ENCODE measurements at regions not wholly inside any gene's neighbourhood (a gene's known extent, or its start where the extent isn't known, plus 50 kb on each side); places are given as distances from the start of the nearest gene placed in this dataset.

GRCh38 chr1:195594322-195594721 lies 1013.9 kb downstream of the KCNT2 start:
- no TSS peak for BruUV-seq (replicated peaks)
- peaks cover 0 to 15% of the 10 kb centered on the region in 2 experiments; a peak in 2 of 4 replicates for H3K4me1 ChIP-seq (ENCODE audit: control insufficient read depth in 1 of 2, insufficient read depth in 2 of 2, low read length in 2 of 2)
- no peak for DNase-seq (ENCODE audit: low read depth, low spot score)
- no peak overlapping the region for H3K4me2 ChIP-seq (ENCODE audit: low read length)
- H3K27me3 ChIP-seq (ENCODE audit: insufficient read depth, low read length): no peaks in the 10 kb centered on the region
- no peak overlapping the region for H3K9ac ChIP-seq (ENCODE audit: low read length)
- TF ChIP-seq CEBPB (IDR thresholded peaks at IDR 0.05; ENCODE audit: low read depth) (no peak), RAD21 (IDR thresholded peaks at IDR 0.05; ENCODE audit: low read depth) (no peak), SP1 (IDR thresholded peaks at IDR 0.05; ENCODE audit: low read depth) (no peak), CBX3 (IDR thresholded peaks at IDR 0.05; ENCODE audit: low read depth) (no peak), EZH2 (IDR thresholded peaks at IDR 0.05) (no peak), REST (IDR thresholded peaks at IDR 0.05; ENCODE audit: low read depth) (no peak), POLR2A (IDR thresholded peaks at IDR 0.05; ENCODE audit: borderline replicate concordance, extremely low read depth, insufficient read depth, insufficient read length) (no peak), YY1 (IDR thresholded peaks at IDR 0.05; ENCODE audit: extremely low read depth, insufficient replicate concordance, low read depth, low read length) (no peak), SRF (IDR thresholded peaks at IDR 0.05; ENCODE audit: low read depth) (no peak), EGR1 (IDR thresholded peaks at IDR 0.05; ENCODE audit: low read depth) (no peak), ZFX (IDR thresholded peaks at IDR 0.05) (no peak), MAX (IDR thresholded peaks at IDR 0.05) (no peak), ZBTB33 (IDR thresholded peaks at IDR 0.05; ENCODE audit: extremely low read depth, insufficient replicate concordance, low read length) (no peak), POLR2AphosphoS5 (IDR thresholded peaks at IDR 0.05; ENCODE audit: low read depth, low read length) (no peak), ZNF274 (IDR thresholded peaks at IDR 0.05; ENCODE audit: low read depth, low read length) (no peak), FOSL1 (IDR thresholded peaks at IDR 0.05; ENCODE audit: low read depth) (no peak)
- no peak overlapping the region for H3K4me3 ChIP-seq (replicated peaks in 1 of 2; ENCODE audit: low read depth in 1 of 2, low read length in 2 of 2)
- no peaks in the 10 kb centered on the region for H3K9me2 ChIP-seq (ENCODE audit: insufficient read depth)
- no peaks in the 10 kb centered on the region for H4K20me1 ChIP-seq (ENCODE audit: insufficient read depth)
- no peak for ATAC-seq
- ChIA-PET RAD21 (ENCODE audit: low non-redundant PET in 1 of 2, low total read pairs in 2 of 2, uncharacterized antibody in 2 of 2, unreplicated experiment in 2 of 2) (no interaction called here), POLR2A (no interaction called here), CTCF (interaction anchor here (1.0 kb wide), 1 partner anchor 13 kb away, joined by 3 read pairs; no protein-coding TSS in a partner anchor)
- no peak overlapping the region for H2AFZ ChIP-seq (ENCODE audit: low read depth, low read length, poor library complexity, severe bottlenecking)
- intact Hi-C loops (cut with micrococcal nuclease): no loop called here
- H3K79me2 ChIP-seq (ENCODE audit: insufficient read depth, low read length): no peaks in the 10 kb centered on the region
- H3K9me3 ChIP-seq (ENCODE audit: control insufficient read depth in 1 of 2, insufficient read depth in 1 of 2, low read depth in 1 of 2, low read length in 2 of 2): no peaks in the 10 kb centered on the region
- no peaks in the 10 kb centered on the region for H3K36me3 ChIP-seq (ENCODE audit: control insufficient read depth in 1 of 2, insufficient read depth in 2 of 2, low read length in 2 of 2)
- H3K27ac ChIP-seq (ENCODE audit: low read depth, low read length): no peak overlapping the region

Measured in HCT116 (cell line).